Gastrocnemius medialis (tissue), 4 donors: ENCODE measurements at regions not wholly inside any gene's neighbourhood (a gene's known extent, or its start where the extent isn't known, plus 50 kb on each side); places are given as distances from the start of the nearest gene placed in this dataset.

Experiments used
- ATAC-seq, 2 donors: fragments of 150-250 bp; one replicate each; pipeline ENCODE4 v1.9.1; 2016
- DNase-seq, 2 donors: peaks; one replicate each; pipeline ENCODE4 v3.0.0-alpha.2; 2019
- H3K27ac ChIP-seq, 4 donors: fragments of 200-600 bp; sonication (generic); 1 replicate in 1 of 4; 2 replicates in 3 of 4; pipeline ENCODE4 v1.5.1; 2016 to 2018; ENCODE audit warnings: mild to moderate bottlenecking in 2 of 4, moderate library complexity in 1 of 4
- H3K27me3 ChIP-seq, 3 donors: fragments of 200-600 bp; sonication (generic) in 2 of 3; 1 replicate in 1 of 3; 2 replicates in 2 of 3; pipeline versions ENCODE4 v1.5.1 to v1.6.0; 2016 to 2019; ENCODE audit warnings: mild to moderate bottlenecking in 1 of 3, moderate library complexity in 1 of 3
- H3K36me3 ChIP-seq, 2 donors: fragments of 200-600 bp; sonication (generic) in 1 of 2; one replicate each; pipeline ENCODE4 v1.5.1; 2017 to 2018
- H3K4me1 ChIP-seq, 2 donors: fragments of 200-600 bp; sonication (generic) in 1 of 2; one replicate each; pipeline ENCODE4 v1.5.1; 2016 to 2017; ENCODE audit warnings: mild to moderate bottlenecking in 2 of 2
- H3K4me3 ChIP-seq, 4 donors: fragments of 200-600 bp; sonication (generic) in 3 of 4; 1 replicate in 1 of 4; 2 replicates in 3 of 4; pipeline ENCODE4 v1.5.1; 2016 to 2019; ENCODE audit warnings: mild to moderate bottlenecking in 2 of 4
- H3K9me3 ChIP-seq, 3 donors: fragments of 200-600 bp; sonication (generic) in 2 of 3; 1 replicate in 1 of 3; 2 replicates in 2 of 3; pipeline ENCODE4 v1.5.1; 2016 to 2019
- CTCF ChIP-seq, 5 experiments: fragments of 450-650 bp in 3 of 5; fragments of 200-600 bp in 2 of 5; sonication (generic) in 2 of 5; IDR thresholded peaks in 4 of 5; conservative IDR thresholded peaks in 1 of 5; 1 replicate in 4 of 5; 2 replicates in 1 of 5; pipeline ENCODE4 v1.5.1; 2016 to 2019; ENCODE audit warnings: antibody characterized with exemption in 5 of 5, mild to moderate bottlenecking in 3 of 5, moderate library complexity in 3 of 5
- POLR2A ChIP-seq, 2 donors: fragments of 450-650 bp; IDR thresholded peaks; one replicate each; pipeline ENCODE4 v1.6.1; 2017; ENCODE audit warnings: antibody characterized with exemption in 2 of 2, mild to moderate bottlenecking in 2 of 2, moderate library complexity in 2 of 2
- in situ Hi-C, 4 donors: fragments of 200-750 bp; cut with MboI; loops; one replicate each; pipeline versions ENCODE4 v1.15.0 to v1.8.0; 2017; ENCODE audit warnings: low sequenced_read_pairs in 4 of 4
- intact Hi-C: fragments of 100-400 bp; cut with DNase I; formaldehyde crosslinking; loops from one replicate; pipeline ENCODE4 v1.15.1; 2023; ENCODE audit warnings: low total_unique reads

GRCh38 chr1:4115191-4115900 is 215.3 kb upstream of the C1orf174 start:
- H3K4me1 ChIP-seq: no peaks in the 10 kb centered on the region
- no peak for DNase-seq
- no peaks in the 10 kb centered on the region for H3K9me3 ChIP-seq
- H3K27ac ChIP-seq: no peak overlapping the region
- TF ChIP-seq CTCF (IDR thresholded peaks at IDR 0.05 in 4 of 5, conservative IDR thresholded peaks at IDR 0.05 in 1 of 5) (no peak), POLR2A (IDR thresholded peaks at IDR 0.05) (no peak)
- intact Hi-C loops (no loop called here), in situ Hi-C loops (no loop called here)
- no peak overlapping the region for H3K4me3 ChIP-seq
- H3K36me3 ChIP-seq: no peaks in the 10 kb centered on the region
- no peak for ATAC-seq
- no peaks in the 10 kb centered on the region for H3K27me3 ChIP-seq

GRCh38 chr1:4117196-4117595 is 217.1 kb upstream of the C1orf174 start:
- Histone ChIP-seq H3K36me3 (no peaks in the 10 kb centered on the region), H3K27me3 (no peaks in the 10 kb centered on the region), H3K9me3 (no peaks in the 10 kb centered on the region), H3K4me1 (no peaks in the 10 kb centered on the region), H3K27ac (no peak overlapping the region), H3K4me3 (no peak overlapping the region)
- in situ Hi-C loops (no loop called here), intact Hi-C loops (no loop called here)
- no peak for DNase-seq
- ATAC-seq: no peak
- no peak for TF ChIP-seq CTCF (IDR thresholded peaks at IDR 0.05 in 4 of 5, conservative IDR thresholded peaks at IDR 0.05 in 1 of 5)
- no peak for TF ChIP-seq POLR2A (IDR thresholded peaks at IDR 0.05)

GRCh38 chr1:4118746-4119515 is 218.9 kb upstream of the C1orf174 start:
- Histone ChIP-seq H3K27me3 (no peaks in the 10 kb centered on the region), H3K4me1 (no peaks in the 10 kb centered on the region), H3K27ac (no peak overlapping the region), H3K4me3 (no peak overlapping the region), H3K9me3 (no peaks in the 10 kb centered on the region), H3K36me3 (no peaks in the 10 kb centered on the region)
- no peak for DNase-seq
- ATAC-seq: no peak
- TF ChIP-seq CTCF (IDR thresholded peaks at IDR 0.05 in 4 of 5, conservative IDR thresholded peaks at IDR 0.05 in 1 of 5): no peak
- TF ChIP-seq POLR2A (IDR thresholded peaks at IDR 0.05): no peak
- in situ Hi-C loops (no loop called here), intact Hi-C loops (no loop called here)

- no peaks in the 10 kb centered on the region for H3K36me3 ChIP-seq
- intact Hi-C loops (no loop called here), in situ Hi-C loops (no loop called here)
- TF ChIP-seq POLR2A (IDR thresholded peaks at IDR 0.05): no peak
- no peak for TF ChIP-seq CTCF (IDR thresholded peaks at IDR 0.05 in 4 of 5, conservative IDR thresholded peaks at IDR 0.05 in 1 of 5)
- no peak overlapping the region for H3K27ac ChIP-seq
- no peaks in the 10 kb centered on the region for H3K4me1 ChIP-seq
- H3K27me3 ChIP-seq: no peaks in the 10 kb centered on the region
- no peak for DNase-seq
- no peaks in the 10 kb centered on the region for H3K9me3 ChIP-seq
- ATAC-seq: no peak
- H3K4me3 ChIP-seq: no peak overlapping the region
Measured at GRCh38 chr1:4119516-4120220, 219.6 kb upstream of the C1orf174 start.
